ENCODE measurements at regions not wholly inside any gene's neighbourhood (a gene's known extent, or its start where the extent isn't known, plus 50 kb on each side); places are given as distances from the start of the nearest gene placed in this dataset.
"Not testable (repeated sequence)": the region's sequence is repeated elsewhere in the genome, so short reads cannot be mapped to it uniquely, and the experiment has no call there.

- DNase-seq: no peak
These were observed 148.7 kb downstream of the ADSS2 start for GRCh38 chr1:244302876-244303609.

- DNase-seq: no peak
These were observed 148.1 kb downstream of the ADSS2 start for GRCh38 chr1:244303610-244303969.

GRCh38 chr1:244304156-244304555 is 147.6 kb downstream of the ADSS2 start:
- DNase-seq: no peak

GRCh38 chr1:244304656-244305055 is 147.1 kb downstream of the ADSS2 start:
- DNase-seq: no peak

GRCh38 chr1:244305776-244306341 is 145.8 kb downstream of the ADSS2 start:
- no peak for DNase-seq

GRCh38 chr1:244306544-244306943 is 145.2 kb downstream of the ADSS2 start:
- DNase-seq: no peak

- not testable (repeated sequence) for DNase-seq
These were observed 142.5 kb downstream of the ADSS2 start for GRCh38 chr1:244309191-244309590.

GRCh38 chr1:244311784-244312532 is 139.8 kb downstream of the ADSS2 start:
- no peak for DNase-seq

GRCh38 chr1:244313346-244313745 is 138.4 kb downstream of the ADSS2 start:
- DNase-seq: no peak

GRCh38 chr1:244314921-244315559 is 136.7 kb downstream of the ADSS2 start:
- DNase-seq: no peak

- DNase-seq: no peak
These were observed 135.7 kb downstream of the ADSS2 start for GRCh38 chr1:244315996-244316395.

GRCh38 chr1:244316407-244316806 is 135.3 kb downstream of the ADSS2 start:
- no peak for DNase-seq

- no peak for DNase-seq
These were observed 134.6 kb downstream of the ADSS2 start for GRCh38 chr1:244316986-244317655.

GRCh38 chr1:244318078-244318477 is 133.6 kb downstream of the ADSS2 start:
- DNase-seq: no peak

GRCh38 chr1:244318512-244318911 is 133.2 kb downstream of the ADSS2 start:
- DNase-seq: no peak

GRCh38 chr1:244319283-244320132 is 132.2 kb downstream of the ADSS2 start:
- DNase-seq: peak; percentile 62

GRCh38 chr1:244322181-244322580 is 129.5 kb downstream of the ADSS2 start:
- no peak for DNase-seq

- peak; percentile 70 for DNase-seq
These were observed 128.8 kb downstream of the ADSS2 start for GRCh38 chr1:244322791-244323521.

GRCh38 chr1:244324176-244324883 is 127.4 kb downstream of the ADSS2 start:
- no peak for DNase-seq

- peak; percentile 64 for DNase-seq
These were observed 126.5 kb downstream of the ADSS2 start for GRCh38 chr1:244325056-244325758.

Data from CD4-positive, alpha-beta T cell treated with Interleukin-21 for 1 hour (primary cell).